ENCODE measurements at regions not wholly inside any gene's neighbourhood (a gene's known extent, or its start where the extent isn't known, plus 50 kb on each side); places are given as distances from the start of the nearest gene placed in this dataset.

DNA sequence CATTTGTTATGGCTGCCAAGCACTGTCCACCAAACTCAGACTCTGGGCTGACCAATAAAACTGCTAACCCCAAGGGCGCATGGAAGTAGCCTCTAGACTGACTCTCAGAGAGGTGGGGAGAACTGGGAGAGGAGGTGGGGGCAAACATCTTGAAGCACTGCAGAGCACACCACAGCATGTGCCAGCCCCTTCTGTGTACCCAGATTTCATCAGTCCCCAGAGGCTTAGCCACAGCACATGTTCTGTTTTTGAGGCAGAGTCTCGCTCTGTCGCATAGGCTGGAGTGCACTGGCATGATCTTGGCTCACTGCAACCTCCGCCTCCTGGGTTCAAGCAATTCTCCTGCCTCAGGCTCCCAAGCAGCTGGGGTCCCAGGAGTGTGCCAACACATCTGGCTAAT lies 119.5 kb upstream of the SPATA12 start:
- no peak for TF ChIP-seq CTCF (IDR thresholded peaks at IDR 0.05; ENCODE audit: unreplicated experiment)
- no peak overlapping the region for H3K4me3 Mint-ChIP-seq (ENCODE audit: unreplicated experiment)
- no peak for DNase-seq (ENCODE audit: low spot score)
- no peaks in the 10 kb centered on the region for H3K4me1 Mint-ChIP-seq (ENCODE audit: unreplicated experiment)
- H3K36me3 Mint-ChIP-seq (ENCODE audit: low read depth, unreplicated experiment) = peaks cover 9% of the 10 kb centered on the region
- H3K9me3 Mint-ChIP-seq (ENCODE audit: unreplicated experiment) = peaks cover 3% of the 10 kb centered on the region
- no peak overlapping the region for H3K27ac Mint-ChIP-seq (ENCODE audit: unreplicated experiment)
- H3K27me3 Mint-ChIP-seq (ENCODE audit: unreplicated experiment) = no peaks in the 10 kb centered on the region

DNA sequence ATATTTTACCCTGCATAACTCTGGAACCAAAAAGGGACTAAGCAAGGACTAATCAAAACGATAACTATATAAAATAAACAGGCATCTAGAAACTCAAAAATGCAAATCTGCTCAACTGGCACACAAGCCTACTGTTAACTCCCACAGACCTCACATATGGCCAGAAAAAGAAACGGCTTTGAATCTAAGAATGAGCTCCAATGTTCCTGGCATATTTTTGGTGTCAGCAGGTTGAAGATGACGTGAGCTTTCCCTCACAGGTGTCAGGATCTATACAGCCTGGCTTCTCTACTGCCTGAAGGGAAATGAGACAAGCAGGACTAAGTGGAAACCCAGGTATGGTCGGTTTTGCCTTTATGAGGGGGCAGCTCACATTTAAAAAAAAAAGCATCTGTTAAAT lies 120.1 kb upstream of the SPATA12 start:
- H3K27me3 Mint-ChIP-seq (ENCODE audit: unreplicated experiment) = no peaks in the 10 kb centered on the region
- H3K4me1 Mint-ChIP-seq (ENCODE audit: unreplicated experiment) = no peaks in the 10 kb centered on the region
- DNase-seq (ENCODE audit: low spot score) = no peak
- peaks cover 13% of the 10 kb centered on the region for H3K36me3 Mint-ChIP-seq (ENCODE audit: low read depth, unreplicated experiment)
- H3K27ac Mint-ChIP-seq (ENCODE audit: unreplicated experiment) = no peak overlapping the region
- H3K4me3 Mint-ChIP-seq (ENCODE audit: unreplicated experiment) = no peak overlapping the region
- TF ChIP-seq CTCF (IDR thresholded peaks at IDR 0.05; ENCODE audit: unreplicated experiment) = no peak
- peaks cover 3% of the 10 kb centered on the region for H3K9me3 Mint-ChIP-seq (ENCODE audit: unreplicated experiment)

DNA sequence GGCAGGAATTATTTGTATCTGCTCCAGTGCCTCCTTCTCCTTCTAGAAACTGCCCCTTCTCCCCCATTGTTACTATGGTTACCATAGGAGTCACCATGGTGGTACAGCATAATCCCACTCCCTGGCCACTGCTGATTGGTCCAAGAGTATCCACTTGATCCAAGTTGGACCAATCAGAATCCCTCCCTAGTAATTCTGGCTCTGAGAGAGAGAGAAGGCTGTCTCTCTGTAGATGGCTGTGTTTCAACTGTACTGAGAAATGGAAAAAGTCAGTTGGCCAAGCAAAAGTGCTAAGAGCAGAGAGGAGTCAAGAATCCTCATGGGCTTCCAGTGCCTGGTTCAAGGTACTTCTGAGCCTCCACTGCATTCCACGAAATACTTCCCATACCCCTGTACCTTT lies 120.6 kb upstream of the SPATA12 start:
- peaks cover 3% of the 10 kb centered on the region for H3K9me3 Mint-ChIP-seq (ENCODE audit: unreplicated experiment)
- H3K36me3 Mint-ChIP-seq (ENCODE audit: low read depth, unreplicated experiment) = peaks cover 11% of the 10 kb centered on the region
- H3K27me3 Mint-ChIP-seq (ENCODE audit: unreplicated experiment) = no peaks in the 10 kb centered on the region
- H3K4me1 Mint-ChIP-seq (ENCODE audit: unreplicated experiment) = no peaks in the 10 kb centered on the region
- H3K27ac Mint-ChIP-seq (ENCODE audit: unreplicated experiment) = no peak overlapping the region
- DNase-seq (ENCODE audit: low spot score) = no peak
- H3K4me3 Mint-ChIP-seq (ENCODE audit: unreplicated experiment) = no peak overlapping the region
- TF ChIP-seq CTCF (IDR thresholded peaks at IDR 0.05; ENCODE audit: unreplicated experiment) = no peak

- no peak for TF ChIP-seq CTCF (IDR thresholded peaks at IDR 0.05; ENCODE audit: unreplicated experiment)
- Mint-ChIP-seq H3K27ac (ENCODE audit: unreplicated experiment) (no peak overlapping the region), H3K9me3 (ENCODE audit: unreplicated experiment) (no peaks in the 10 kb centered on the region), H3K4me1 (ENCODE audit: unreplicated experiment) (no peaks in the 10 kb centered on the region), H3K27me3 (ENCODE audit: unreplicated experiment) (no peaks in the 10 kb centered on the region), H3K4me3 (ENCODE audit: unreplicated experiment) (no peak overlapping the region), H3K36me3 (ENCODE audit: low read depth, unreplicated experiment) (peaks cover 9% of the 10 kb centered on the region)
- no peak for DNase-seq (ENCODE audit: low spot score)
These were observed 121.9 kb upstream of the SPATA12 start for GRCh38 chr3:56938530-56938929.

GRCh38 chr3:56937580-56937979 lies 122.9 kb upstream of the SPATA12 start:
- DNase-seq (ENCODE audit: low spot score) = no peak
- no peaks in the 10 kb centered on the region for H3K4me1 Mint-ChIP-seq (ENCODE audit: unreplicated experiment)
- TF ChIP-seq CTCF (IDR thresholded peaks at IDR 0.05; ENCODE audit: unreplicated experiment) = no peak
- H3K36me3 Mint-ChIP-seq (ENCODE audit: low read depth, unreplicated experiment) = peaks cover 9% of the 10 kb centered on the region
- no peak overlapping the region for H3K27ac Mint-ChIP-seq (ENCODE audit: unreplicated experiment)
- H3K27me3 Mint-ChIP-seq (ENCODE audit: unreplicated experiment) = no peaks in the 10 kb centered on the region
- H3K9me3 Mint-ChIP-seq (ENCODE audit: unreplicated experiment) = no peaks in the 10 kb centered on the region
- no peak overlapping the region for H3K4me3 Mint-ChIP-seq (ENCODE audit: unreplicated experiment)
